H1 (cell line): ENCODE measurements at regions not wholly inside any gene's neighbourhood (a gene's known extent, or its start where the extent isn't known, plus 50 kb on each side); places are given as distances from the start of the nearest gene placed in this dataset.

ENCODE experiments used
- CTCF ChIA-PET: fragments of 300-600 bp; sonication (Branson Sonifier 250); formaldehyde crosslinking; loops from one replicate; lab custom pipeline; 2021; ENCODE audit not compliant: partially characterized antibody; lab: Charles Lee
- POLR2A ChIA-PET: fragments of 300-600 bp; sonication (Branson Sonifier 250); formaldehyde crosslinking; loops from one replicate; lab custom pipeline; 2021; ENCODE audit warnings: inconsistent platforms; ENCODE audit not compliant: partially characterized antibody; lab: Charles Lee
- DNase-seq, 2 experiments: peaks; one replicate each; pipeline versions ENCODE4 v3.0.0 to v3.0.0-alpha.2; 2010 to 2022; ENCODE audit warnings: low spot score in 2 of 2, low read depth in 1 of 2, mixed read lengths in 1 of 2
- FAIRE-seq: peaks from 2 replicates; lab custom pipeline; 2011; peaks lifted over from hg19 to GRCh38; lab: Jason Lieb, UNC
- H2AFZ ChIP-seq: 2 replicates; pipeline ENCODE4 v1.8.1; 2012; ENCODE audit warnings: low read length, inconsistent platforms
- H2AK5ac ChIP-seq: 2 replicates; pipeline ENCODE4 v1.6.1; 2013; ENCODE audit warnings: low read depth, low read length
- H2BK120ac ChIP-seq: replicated peaks from 2 replicates; pipeline ENCODE3; 2013; ENCODE audit warnings: low read depth, low read length, inconsistent platforms
- H2BK12ac ChIP-seq: 2 replicates; pipeline ENCODE4 v1.6.1; 2013; ENCODE audit warnings: low read depth, low read length
- H2BK15ac ChIP-seq: 2 replicates; pipeline ENCODE4 v1.6.1; 2013; ENCODE audit warnings: low read length
- H2BK20ac ChIP-seq: 2 replicates; pipeline ENCODE4 v1.6.1; 2013; ENCODE audit warnings: low read length
- H2BK5ac ChIP-seq: 2 replicates; pipeline ENCODE4 v1.6.1; 2013; ENCODE audit warnings: low read depth, low read length
- H3K14ac ChIP-seq: 2 replicates; pipeline ENCODE4 v1.6.1; 2013; ENCODE audit warnings: inconsistent platforms; ENCODE audit not compliant: insufficient read length
- H3K18ac ChIP-seq: 2 replicates; pipeline ENCODE4 v1.6.1; 2013; ENCODE audit warnings: low read length; ENCODE audit errors: extremely low read depth
- H3K23ac ChIP-seq: 2 replicates; pipeline ENCODE4 v1.6.1; 2013; ENCODE audit warnings: inconsistent platforms; ENCODE audit not compliant: insufficient read length
- H3K23me2 ChIP-seq: 2 replicates; pipeline ENCODE4 v1.6.1; 2013; ENCODE audit warnings: low read depth, low read length
- H3K27ac ChIP-seq: 2 replicates; pipeline ENCODE4 v1.6.1; 2011; ENCODE audit warnings: low read depth, low read length, inconsistent platforms
- H3K27me3 ChIP-seq, 4 experiments: replicated peaks in 1 of 4; 1 replicate in 1 of 4; 2 replicates in 3 of 4; pipeline versions ENCODE4 v1.6.1 to v1.8.1; 2011 to 2013; ENCODE audit warnings: low read length in 3 of 4, mild to moderate bottlenecking in 3 of 4, inconsistent platforms in 2 of 4, mixed read lengths in 2 of 4, moderate library complexity in 1 of 4; ENCODE audit not compliant: control insufficient read depth in 3 of 4, insufficient read depth in 3 of 4; ENCODE audit errors: extremely low read depth in 1 of 4
- H3K36me3 ChIP-seq, 4 experiments: 2 replicates each; pipeline versions ENCODE4 v1.6.1 to v1.8.1; 2011 to 2013; ENCODE audit warnings: mild to moderate bottlenecking in 4 of 4, low read length in 3 of 4, moderate library complexity in 2 of 4, control low read depth in 1 of 4, inconsistent platforms in 1 of 4; ENCODE audit not compliant: insufficient read depth in 4 of 4, control insufficient read depth in 2 of 4
- H3K4ac ChIP-seq: replicated peaks from 2 replicates; pipeline ENCODE3; 2013; ENCODE audit warnings: low read length, low read depth, mixed read lengths, inconsistent platforms; ENCODE audit not compliant: insufficient read length
- H3K4me1 ChIP-seq, 4 experiments: replicated peaks in 1 of 4; 1 replicate in 1 of 4; 2 replicates in 3 of 4; pipeline versions ENCODE4 v1.6.1 to v1.8.1; 2011 to 2013; ENCODE audit warnings: low read length in 3 of 4, inconsistent platforms in 2 of 4, mixed read lengths in 1 of 4; ENCODE audit not compliant: insufficient read depth in 4 of 4, control insufficient read depth in 3 of 4
- H3K4me2 ChIP-seq, 2 experiments: 2 replicates each; pipeline versions ENCODE4 v1.6.1 to v1.8.1; 2011 to 2013; ENCODE audit warnings: low read depth in 2 of 2, low read length in 2 of 2, control low read depth in 1 of 2, inconsistent platforms in 1 of 2, mild to moderate bottlenecking in 1 of 2; ENCODE audit not compliant: insufficient read depth in 1 of 2
- H3K4me3 ChIP-seq, 4 experiments: fragments of 200-600, 300-600 bp in 1 of 4; sonication (generic), shearing (Covaris generic), sonication (Bioruptor Twin) in 1 of 4; 2 replicates each; pipeline versions ENCODE4 v1.5.1 to v1.8.1; 2011 to 2016; ENCODE audit warnings: low read length in 4 of 4, low read depth in 3 of 4, control low read depth in 2 of 4, inconsistent platforms in 2 of 4, mild to moderate bottlenecking in 2 of 4, mixed read lengths in 1 of 4, moderate library complexity in 1 of 4; ENCODE audit not compliant: insufficient read depth in 2 of 4; ENCODE audit errors: extremely low read depth in 1 of 4
- H3K56ac ChIP-seq: replicated peaks from 2 replicates; pipeline ENCODE3; 2013; ENCODE audit warnings: low read depth, mild to moderate bottlenecking, mixed read lengths, low read length, inconsistent platforms; ENCODE audit not compliant: insufficient read length
- H3K79me1 ChIP-seq: 2 replicates; pipeline ENCODE4 v1.6.1; 2013; ENCODE audit warnings: low read depth, low read length, control low read depth
- H3K79me2 ChIP-seq, 2 experiments: 2 replicates each; pipeline versions ENCODE4 v1.6.1 to v1.8.1; 2012 to 2013; ENCODE audit warnings: low read length in 2 of 2, mild to moderate bottlenecking in 2 of 2, inconsistent platforms in 1 of 2; ENCODE audit not compliant: insufficient read depth in 2 of 2, control insufficient read depth in 1 of 2
- H3K9ac ChIP-seq, 4 experiments: replicated peaks in 1 of 4; 1 replicate in 1 of 4; 2 replicates in 3 of 4; pipeline versions ENCODE4 v1.6.1 to v1.8.1; 2011 to 2013; ENCODE audit warnings: low read depth in 3 of 4, low read length in 3 of 4, control low read depth in 2 of 4, mild to moderate bottlenecking in 2 of 4, moderate library complexity in 2 of 4, inconsistent platforms in 1 of 4; ENCODE audit errors: extremely low read depth in 1 of 4
- H3K9me3 ChIP-seq, 2 experiments: 2 replicates each; pipeline versions ENCODE4 v1.6.1 to v1.8.1; 2012 to 2013; ENCODE audit warnings: mild to moderate bottlenecking in 2 of 2, moderate library complexity in 2 of 2, control low read depth in 1 of 2, inconsistent platforms in 1 of 2, low read depth in 1 of 2, low read length in 1 of 2, mixed read lengths in 1 of 2; ENCODE audit not compliant: insufficient read depth in 2 of 2
- H4K20me1 ChIP-seq, 2 experiments: replicated peaks in 1 of 2; 2 replicates each; pipeline versions ENCODE3 to v1.8.1; 2011 to 2013; ENCODE audit warnings: inconsistent platforms in 2 of 2, low read length in 2 of 2, mild to moderate bottlenecking in 1 of 2; ENCODE audit not compliant: insufficient read depth in 2 of 2, control insufficient read depth in 1 of 2
- H4K5ac ChIP-seq: 2 replicates; pipeline ENCODE4 v1.6.1; 2013; ENCODE audit warnings: low read length, low read depth, mixed read lengths, inconsistent platforms; ENCODE audit not compliant: insufficient read length
- H4K8ac ChIP-seq: 2 replicates; pipeline ENCODE4 v1.8.0; 2013; ENCODE audit warnings: mild to moderate bottlenecking, moderate library complexity, low read length, inconsistent platforms; ENCODE audit not compliant: insufficient read depth; ENCODE audit errors: extremely low read depth
- H4K91ac ChIP-seq: replicated peaks from 2 replicates; pipeline ENCODE3; 2013; ENCODE audit warnings: low read length, mixed read lengths, inconsistent platforms; ENCODE audit not compliant: insufficient read length
- ASH2L ChIP-seq: fragments of 200-600, 300-600 bp; sonication (generic); IDR thresholded peaks from one replicate; pipeline ENCODE4 v1.7.1; 2017; ENCODE audit warnings: low read length
- ATF2 ChIP-seq: IDR thresholded peaks from 2 replicates; pipeline ENCODE4 v1.6.1; 2012; ENCODE audit warnings: low read length, inconsistent platforms
- BACH1 ChIP-seq: IDR thresholded peaks from 2 replicates; pipeline ENCODE4 v1.6.1; 2012; ENCODE audit warnings: low read length, improper control_type of control experiment
- CEBPB ChIP-seq: IDR thresholded peaks from 2 replicates; pipeline ENCODE4 v1.6.1; 2012; ENCODE audit warnings: low read depth, low read length
- CHD2 ChIP-seq: IDR thresholded peaks from 2 replicates; pipeline ENCODE4 v1.6.1; 2012; ENCODE audit warnings: low read length, improper control_type of control experiment
- CREB1 ChIP-seq: IDR thresholded peaks from 2 replicates; pipeline ENCODE4 v1.6.1; 2012; ENCODE audit warnings: inconsistent platforms
- EGR1 ChIP-seq: IDR thresholded peaks from 2 replicates; pipeline ENCODE4 v1.6.1; 2011; ENCODE audit warnings: low read depth, low read length, borderline replicate concordance
- MAFK ChIP-seq: IDR thresholded peaks from 2 replicates; pipeline ENCODE4 v1.6.1; 2012; ENCODE audit warnings: low read depth, mild to moderate bottlenecking, improper control_type of control experiment, low read length
- POLR2AphosphoS5 ChIP-seq: IDR thresholded peaks from 2 replicates; pipeline ENCODE4 v1.6.1; 2011; ENCODE audit warnings: low read depth, low read length
- RFX5 ChIP-seq: IDR thresholded peaks from 2 replicates; pipeline ENCODE4 v1.6.1; 2011; ENCODE audit warnings: low read depth, low read length, improper control_type of control experiment, borderline replicate concordance
- SAP30 ChIP-seq: fragments of 300-600 bp; sonication (generic); IDR thresholded peaks from 2 replicates; pipeline ENCODE4 v1.7.1; 2012; ENCODE audit warnings: low read length, moderate library complexity, mild to moderate bottlenecking, inconsistent platforms; ENCODE audit not compliant: insufficient read depth, insufficient replicate concordance
- SP2 ChIP-seq: IDR thresholded peaks from 2 replicates; pipeline ENCODE4 v1.6.1; 2012; ENCODE audit warnings: mild to moderate bottlenecking, low read length, inconsistent platforms
- SP4 ChIP-seq: IDR thresholded peaks from 2 replicates; pipeline ENCODE4 v1.6.1; 2012; ENCODE audit warnings: low read length, inconsistent platforms
- ZNF274 ChIP-seq: IDR thresholded peaks from 2 replicates; pipeline ENCODE4 v1.7.0; 2012; ENCODE audit warnings: low read length, borderline replicate concordance; ENCODE audit errors: extremely low read depth
- WGBS, 2 experiments: shearing (Covaris generic) in 1 of 2; methylation state at CpG; one replicate each; pipeline versions ENCODE4 v1.1.6 to v1.1.7; 2013 to 2015; ENCODE audit warnings: low lambda C conversion rate in 2 of 2, mixed read lengths in 2 of 2, inconsistent platforms in 1 of 2, low coverage in 1 of 2, missing lambda C conversion rate in 1 of 2; ENCODE audit not compliant: insufficient replicate concordance in 2 of 2, insufficient coverage in 1 of 2, insufficient read length in 1 of 2; ENCODE audit errors: extremely low coverage in 1 of 2, missing lambda C conversion rate in 1 of 2; 5-methylcytosine and 5-hydroxymethylcytosine counted together

- Histone ChIP-seq H2BK12ac (no peak overlapping the region), H3K9me3 (no peaks in the 10 kb centered on the region), H4K91ac (no peak overlapping the region), H2BK120ac (no peak overlapping the region), H3K27ac (no peak overlapping the region), H3K4me1 (no peaks in the 10 kb centered on the region), H3K23me2 (no peaks in the 10 kb centered on the region), H3K23ac (no peak overlapping the region), H3K56ac (no peak overlapping the region), H3K4ac (no peak overlapping the region), H2AK5ac (no peak overlapping the region), H3K14ac (no peak overlapping the region), H2BK5ac (no peak overlapping the region), H4K8ac (no peak overlapping the region), H3K18ac (no peak overlapping the region), H3K27me3 (no peaks in the 10 kb centered on the region), H2AFZ (no peak overlapping the region), H3K79me1 (no peaks in the 10 kb centered on the region), H3K36me3 (no peaks in the 10 kb centered on the region), H3K4me3 (no peak overlapping the region), H3K4me2 (no peak overlapping the region), H3K9ac (no peak overlapping the region), H3K79me2 (no peaks in the 10 kb centered on the region), H4K20me1 (no peaks in the 10 kb centered on the region), H2BK15ac (no peak overlapping the region), H2BK20ac (no peak overlapping the region), H4K5ac (no peak overlapping the region)
- no peak for DNase-seq
- no peak for TF ChIP-seq ASH2L
- TF ChIP-seq MAFK: no peak
- no peak for TF ChIP-seq CHD2
- no peak for TF ChIP-seq ZNF274
- TF ChIP-seq ATF2: no peak
- no peak for TF ChIP-seq RFX5
- no peak for TF ChIP-seq CEBPB
- no peak for TF ChIP-seq POLR2AphosphoS5
- no peak for TF ChIP-seq CREB1
- TF ChIP-seq SAP30: no peak
- no peak for TF ChIP-seq EGR1
- TF ChIP-seq BACH1: no peak
- TF ChIP-seq SP4: no peak
- TF ChIP-seq SP2: no peak
- CTCF ChIA-PET: interaction anchor here (0.6 to 1.2 kb wide), 2 partner anchors 280 to 429 kb away, joined by 3 read pairs; no protein-coding TSS in a partner anchor
- no peak for FAIRE-seq
- POLR2A ChIA-PET: no interaction called here
- 69% methylated on average over 1 of the region's 1 CpG; no CpG with 5 or more reads in 1 of the 2 experiments for WGBS, 2 experiments
These were observed 747.7 kb downstream of the KCTD16 start for GRCh38 chr5:144918371-144918770.
